GOT3 (cell line): ENCODE measurements at regions not wholly inside any gene's neighbourhood (a gene's known extent, or its start where the extent isn't known, plus 50 kb on each side); places are given as distances from the start of the nearest gene placed in this dataset.
"Not testable (repeated sequence)": the region's sequence is repeated elsewhere in the genome, so short reads cannot be mapped to it uniquely, and the experiment has no call there.

Source experiments
- DNase-seq: peaks from one replicate; lab custom pipeline; 2025; ENCODE audit warnings: mixed read lengths; lab: John Stamatoyannopoulos, UW

DNA sequence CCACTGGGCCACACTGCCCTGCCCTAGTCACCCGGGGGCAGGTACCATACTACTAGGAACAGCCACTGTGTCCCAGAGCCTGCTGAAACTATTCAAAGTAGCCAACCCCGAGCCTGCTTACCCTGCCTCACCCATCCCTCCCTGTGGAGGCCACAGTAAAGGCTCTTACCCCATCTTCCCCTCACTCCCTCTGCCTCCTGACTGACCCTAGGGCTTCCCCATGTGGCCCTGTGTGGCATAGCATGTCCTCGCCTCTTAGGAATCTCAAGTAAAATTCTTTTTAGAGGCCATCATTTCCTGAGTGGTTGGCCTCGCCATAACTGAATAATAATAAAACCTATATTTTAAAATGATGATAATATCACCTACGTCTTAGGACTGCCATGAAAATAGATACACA is 112.2 kb upstream of the SLC6A11 start:
- DNase-seq: no peak

DNA sequence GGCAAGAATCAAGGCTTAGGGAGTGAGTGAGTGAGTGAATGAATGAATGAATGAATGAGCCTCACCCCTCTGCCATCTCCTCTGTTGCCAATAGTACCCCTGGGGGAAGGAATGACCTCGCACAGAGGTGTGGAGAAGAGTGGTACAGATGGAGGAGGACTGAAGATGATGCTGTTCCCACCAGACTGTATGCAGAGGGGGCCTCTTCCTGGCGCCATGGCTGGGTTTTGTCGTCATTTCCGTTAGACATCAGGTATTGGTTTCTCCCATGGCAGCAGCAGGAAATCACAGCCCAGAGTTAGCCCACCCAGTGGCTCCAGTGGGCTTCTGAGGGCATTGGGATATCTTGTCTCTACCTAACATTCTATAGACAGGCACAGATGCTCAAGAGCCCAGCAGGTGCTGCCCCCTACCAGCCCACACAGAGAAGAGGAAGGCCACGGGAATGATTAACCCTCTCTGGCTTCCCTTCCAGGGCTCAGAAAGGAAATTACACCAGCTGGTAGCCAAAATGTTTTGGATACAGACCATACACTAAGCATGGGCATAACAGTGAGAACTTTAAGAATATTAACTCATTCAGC is 109.8 kb upstream of the SLC6A11 start:
- DNase-seq: no peak

DNA sequence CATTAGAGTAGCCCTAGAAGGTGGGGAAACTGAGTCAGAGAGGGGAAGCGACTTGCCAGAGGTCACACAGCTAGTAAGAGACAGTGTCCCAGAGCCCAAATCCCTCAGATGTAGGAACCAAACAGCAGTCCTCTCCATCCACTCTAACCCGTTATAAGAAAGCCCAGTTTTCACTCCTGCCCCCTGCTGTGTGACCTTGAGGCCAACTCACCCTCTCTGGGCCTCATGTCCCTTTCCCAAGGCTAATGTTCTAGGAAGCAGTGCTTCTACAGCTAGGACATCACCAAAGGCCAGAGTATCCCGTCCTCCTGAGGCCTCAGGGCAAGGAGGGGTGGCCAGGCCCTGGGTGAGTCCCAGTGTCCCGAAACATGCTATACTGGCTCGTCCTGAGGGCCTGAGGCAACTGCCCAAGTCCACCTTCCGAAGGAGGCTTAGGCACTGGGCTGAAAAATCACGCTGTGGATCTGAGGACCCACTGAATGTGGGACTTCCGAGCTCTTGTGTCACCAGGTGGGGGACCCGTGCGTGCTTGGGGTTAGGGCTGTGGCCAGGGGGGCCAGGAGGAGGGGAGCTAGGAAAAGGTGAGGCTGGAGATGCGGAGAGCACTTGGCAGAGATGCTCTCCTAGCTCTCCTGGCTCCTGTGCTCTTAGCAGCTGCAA is 109.2 kb upstream of the SLC6A11 start:
- DNase-seq: no peak

- DNase-seq: no peak
Observed at GRCh38 chr3:10707400-10708215, 108.4 kb upstream of the SLC6A11 start.

- no peak for DNase-seq
Observed at GRCh38 chr3:10708216-10708893, 107.7 kb upstream of the SLC6A11 start.

DNA sequence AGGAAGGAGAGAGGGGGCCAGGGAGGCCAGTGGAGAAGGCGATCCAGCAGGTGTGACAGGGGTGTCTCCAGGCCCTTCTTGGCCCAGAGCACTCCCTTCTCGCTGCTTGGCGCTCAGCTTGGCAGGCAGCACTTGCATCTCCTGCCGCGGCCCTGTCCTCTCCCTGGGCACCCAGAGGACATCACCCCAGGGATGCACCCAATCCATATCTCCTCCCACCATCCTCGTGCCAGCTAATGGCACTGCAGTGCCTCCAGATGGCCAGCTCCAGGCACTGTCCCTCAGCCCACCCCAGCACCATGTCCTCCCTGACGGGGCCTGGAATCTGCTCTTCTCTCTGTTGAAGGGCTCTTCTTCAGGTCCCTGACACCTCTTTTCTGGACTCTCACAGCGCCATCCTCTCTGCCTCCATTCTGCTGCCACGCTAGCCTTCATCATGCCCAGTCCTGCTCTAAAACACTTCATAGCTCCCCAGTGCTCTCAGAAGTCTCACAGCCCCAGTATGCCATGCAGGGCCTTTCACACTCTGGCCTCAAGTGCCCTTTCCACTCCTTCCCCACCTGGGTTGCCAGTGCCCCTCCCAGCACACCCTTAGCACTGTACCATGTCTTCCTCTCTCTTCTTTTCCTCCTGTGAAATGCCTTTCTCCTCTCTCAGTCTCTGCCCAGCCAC is 106.8 kb upstream of the SLC6A11 start:
- no peak for DNase-seq

DNA sequence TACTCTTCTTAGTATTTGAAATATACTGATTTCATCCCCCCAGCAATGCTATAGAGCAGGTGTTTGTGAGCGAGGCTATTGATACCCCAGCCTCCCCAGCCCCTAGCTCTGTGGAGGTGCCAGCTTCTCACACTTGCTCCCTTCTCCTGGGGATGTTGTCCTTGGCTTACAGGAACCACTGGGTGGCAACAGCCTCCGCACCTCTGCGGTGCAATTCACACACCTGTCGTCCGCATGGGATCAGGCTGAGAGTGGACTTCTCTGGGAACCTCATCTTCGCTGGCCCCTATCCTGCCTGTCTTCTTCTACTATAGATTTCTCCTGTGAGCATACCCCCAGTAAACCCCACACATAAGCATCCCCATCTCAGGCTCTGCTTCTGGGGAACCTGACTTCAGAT is 103.9 kb upstream of the SLC6A11 start:
- no peak for DNase-seq

GRCh38 chr3:10713656-10714055 is 102.4 kb upstream of the SLC6A11 start:
- no peak for DNase-seq

DNA sequence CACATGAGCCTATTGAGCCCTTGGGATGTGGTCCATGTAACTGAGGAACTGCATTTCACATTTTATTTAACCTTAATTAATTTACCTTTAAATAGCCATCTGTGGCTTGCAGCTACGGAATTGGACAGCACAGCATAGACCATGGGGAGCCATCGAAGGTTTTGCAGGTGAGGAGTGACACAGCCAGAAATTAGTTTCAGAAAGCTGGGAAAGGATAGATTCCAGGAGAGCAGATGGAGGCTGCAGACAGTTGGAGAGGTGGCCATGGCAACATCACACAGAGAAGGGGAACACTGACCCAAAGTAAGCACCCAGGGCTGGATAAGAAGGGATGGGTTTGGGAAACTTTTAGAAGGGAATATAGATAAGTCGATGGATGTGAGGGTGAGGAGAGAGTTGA is 100.1 kb upstream of the SLC6A11 start:
- DNase-seq: no peak

DNA sequence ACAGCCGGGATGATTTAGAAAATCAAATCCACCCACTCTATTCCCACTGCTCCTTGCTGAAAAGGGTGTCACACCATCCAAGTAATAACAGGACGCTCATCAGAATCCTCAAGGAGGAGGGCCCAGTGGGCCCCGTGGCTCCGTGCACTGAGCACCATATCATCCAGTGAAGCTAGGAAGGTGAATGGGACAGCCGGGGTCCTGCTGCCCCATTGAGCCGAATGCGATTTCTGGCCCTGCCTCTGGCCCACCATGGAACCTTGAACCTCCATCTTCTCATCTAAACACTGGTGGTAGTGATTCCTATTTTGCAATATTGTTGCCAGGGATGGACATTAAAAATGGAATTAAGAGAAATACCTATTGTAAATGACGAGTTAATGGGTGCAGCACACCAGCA is 99.1 kb upstream of the SLC6A11 start:
- DNase-seq: no peak

DNA sequence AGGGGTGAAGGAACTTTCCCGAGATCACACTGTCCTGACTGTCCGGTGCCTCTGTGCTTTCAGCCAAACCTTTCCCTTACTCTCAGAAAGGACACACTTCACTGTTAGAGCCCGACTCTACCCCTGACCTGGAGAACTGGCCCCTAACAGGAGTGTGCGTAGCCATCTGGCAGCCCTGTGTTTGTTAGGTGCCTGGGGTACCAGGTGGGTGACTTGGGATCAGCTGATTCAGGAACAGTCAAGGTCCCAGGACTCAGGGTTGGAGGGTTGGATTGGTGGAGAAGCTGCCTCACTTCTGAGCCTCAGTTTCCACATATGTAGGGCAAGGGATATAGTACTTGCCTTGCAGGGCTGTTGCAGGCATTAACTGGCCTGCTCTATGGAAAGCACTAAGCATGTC is 98.3 kb upstream of the SLC6A11 start:
- no peak for DNase-seq

DNA sequence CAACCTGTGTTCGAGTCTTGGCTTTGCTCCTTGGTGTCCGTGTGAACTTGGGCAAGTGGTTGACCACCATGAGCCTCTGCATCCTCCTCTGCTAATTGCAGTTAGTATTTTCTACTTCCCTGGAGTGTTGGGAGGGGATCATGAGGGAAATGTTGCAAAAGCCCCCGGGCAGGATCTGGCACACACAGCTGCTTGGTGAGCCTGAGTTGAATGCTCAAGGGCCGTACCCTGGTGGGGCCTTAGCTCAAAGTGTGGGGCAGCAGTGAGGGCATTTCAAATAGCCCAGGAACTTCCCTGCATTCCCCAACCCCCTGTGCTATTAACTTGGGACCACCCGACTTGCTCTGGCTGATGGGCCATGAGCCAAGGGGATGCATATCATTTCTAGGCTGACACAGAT is 94.9 kb upstream of the SLC6A11 start:
- no peak for DNase-seq

DNA sequence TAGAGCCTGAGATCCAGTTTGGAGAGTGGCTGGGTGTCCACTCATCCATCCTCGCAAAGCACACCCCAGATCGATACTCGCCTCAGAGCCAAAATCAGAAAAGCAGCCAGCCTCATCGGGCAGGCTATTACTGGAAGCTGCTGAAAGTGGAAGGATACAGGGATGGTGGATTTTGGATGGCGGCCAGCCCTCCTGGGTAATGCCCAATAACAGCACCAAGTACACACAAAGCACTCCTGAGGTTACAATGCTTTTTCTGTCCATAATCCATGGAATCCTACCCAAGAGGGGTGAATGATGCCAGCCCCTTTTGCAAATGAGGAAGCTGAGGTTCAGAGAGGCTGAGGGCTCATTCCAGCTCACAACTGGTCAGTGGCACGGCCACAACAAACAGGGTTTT is 93.1 kb upstream of the SLC6A11 start:
- DNase-seq: no peak

- DNase-seq: no peak
Observed at GRCh38 chr3:10723991-10724390, 92.0 kb upstream of the SLC6A11 start.

GRCh38 chr3:10725067-10725466 is 91.0 kb upstream of the SLC6A11 start:
- DNase-seq: no peak

- no peak for DNase-seq
Observed at GRCh38 chr3:10725846-10726245, 90.2 kb upstream of the SLC6A11 start.

- DNase-seq: no peak
Observed at GRCh38 chr3:10726787-10727186, 89.2 kb upstream of the SLC6A11 start.

- no peak for DNase-seq
Observed at GRCh38 chr3:10729439-10729838, 86.6 kb upstream of the SLC6A11 start.

GRCh38 chr3:10732292-10732691 is 83.7 kb upstream of the SLC6A11 start:
- no peak for DNase-seq

DNA sequence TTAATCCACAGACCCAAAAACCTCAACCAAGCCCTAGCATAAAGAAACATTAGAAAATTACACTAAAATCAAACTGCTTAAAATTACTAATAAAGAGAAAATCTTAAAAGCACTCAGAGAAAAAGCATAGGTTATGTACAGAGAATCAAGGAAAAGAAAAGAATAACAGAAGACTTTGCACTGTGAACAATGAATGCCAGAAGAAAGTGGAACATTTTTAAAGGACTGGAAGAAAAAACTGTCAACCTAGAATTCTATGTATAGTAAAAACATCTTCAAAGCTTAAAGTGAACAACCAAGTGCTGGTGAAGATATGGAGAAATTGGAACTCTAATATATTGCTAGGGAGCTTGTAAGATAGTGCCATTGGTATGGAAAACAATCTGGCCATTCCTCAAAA is 82.7 kb upstream of the SLC6A11 start:
- DNase-seq: no peak

DNA sequence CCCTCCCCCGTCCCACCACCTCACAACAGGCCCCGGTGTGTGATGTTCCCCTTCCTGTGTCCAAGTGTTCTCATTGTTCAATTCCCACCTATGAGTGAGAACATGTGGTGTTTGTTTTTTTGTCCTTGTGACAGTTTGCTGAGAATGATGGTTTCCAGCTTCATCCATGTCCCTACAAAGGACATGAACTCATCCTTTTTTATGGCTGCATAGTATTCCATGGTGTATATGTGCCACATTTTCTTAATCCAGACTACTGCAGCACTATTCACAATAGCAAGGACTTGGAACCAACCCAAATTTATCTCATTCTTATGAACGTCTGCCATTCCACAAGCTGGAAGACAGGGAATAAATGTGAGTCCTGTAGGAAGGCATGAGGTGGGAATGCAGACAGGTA is 79.6 kb upstream of the SLC6A11 start:
- not testable (repeated sequence) for DNase-seq

- no peak for DNase-seq
Observed at GRCh38 chr3:10737785-10738184, 78.2 kb upstream of the SLC6A11 start.
